ENCODE measurements at regions not wholly inside any gene's neighbourhood (a gene's known extent, or its start where the extent isn't known, plus 50 kb on each side); places are given as distances from the start of the nearest gene placed in this dataset.

- TF ChIP-seq CTCF (conservative IDR thresholded peaks at IDR 0.05; ENCODE audit: low read length): no peak
- no peak for TF ChIP-seq EZH2phosphoT487 (IDR thresholded peaks at IDR 0.05; ENCODE audit: borderline replicate concordance)
Observed at GRCh38 chr7:63925262-63925625, 73.4 kb upstream of the ZNF722 start.

Data from Loucy (cell line).